Renal cortical epithelial cell (primary cell): ENCODE measurements at regions not wholly inside any gene's neighbourhood (a gene's known extent, or its start where the extent isn't known, plus 50 kb on each side); places are given as distances from the start of the nearest gene placed in this dataset.

Experiments used
- DNase-seq: peaks from one replicate; pipeline ENCODE4 v3.0.0-alpha.2; 2011; ENCODE audit warnings: low read depth

- DNase-seq: no peak
Observed at GRCh38 chr13:106981051-106981450, 413.1 kb upstream of the ARGLU1 start.

- no peak for DNase-seq
Observed at GRCh38 chr13:106967391-106967790, 399.5 kb upstream of the ARGLU1 start.

GRCh38 chr13:106963151-106963550 lies 395.2 kb upstream of the ARGLU1 start:
- no peak for DNase-seq

- no peak for DNase-seq
Observed at GRCh38 chr13:106961651-106962050, 393.7 kb upstream of the ARGLU1 start.

GRCh38 chr13:106961216-106961615 lies 393.3 kb upstream of the ARGLU1 start:
- DNase-seq: peak; percentile 49

GRCh38 chr13:106958621-106959048 lies 390.7 kb upstream of the ARGLU1 start:
- peak; percentile 74 for DNase-seq

- peak; percentile 52 for DNase-seq
Observed at GRCh38 chr13:106942563-106942962, 374.6 kb upstream of the ARGLU1 start.

GRCh38 chr13:106941779-106942178 lies 373.8 kb upstream of the ARGLU1 start:
- no peak for DNase-seq

- no peak for DNase-seq
Observed at GRCh38 chr13:106927421-106927820, 359.5 kb upstream of the ARGLU1 start.

- DNase-seq: no peak
Observed at GRCh38 chr13:106922384-106922783, 354.4 kb upstream of the ARGLU1 start.

GRCh38 chr13:106919638-106920037 lies 351.7 kb upstream of the ARGLU1 start:
- DNase-seq: peak; percentile 50

- peak; percentile 49 for DNase-seq
Observed at GRCh38 chr13:106919133-106919532, 351.2 kb upstream of the ARGLU1 start.

- DNase-seq: no peak
Observed at GRCh38 chr13:106918557-106918860, 350.6 kb upstream of the ARGLU1 start.

GRCh38 chr13:106917673-106918556 lies 350.0 kb upstream of the ARGLU1 start:
- peak; percentile 23 for DNase-seq

- DNase-seq: no peak
Observed at GRCh38 chr13:106917024-106917571, 349.2 kb upstream of the ARGLU1 start.

GRCh38 chr13:106916329-106916976 lies 348.5 kb upstream of the ARGLU1 start:
- no peak for DNase-seq

GRCh38 chr13:106915146-106915545 lies 347.2 kb upstream of the ARGLU1 start:
- DNase-seq: no peak

GRCh38 chr13:106911627-106912026 lies 343.7 kb upstream of the ARGLU1 start:
- no peak for DNase-seq

- DNase-seq: no peak
Observed at GRCh38 chr13:106911020-106911419, 343.1 kb upstream of the ARGLU1 start.

GRCh38 chr13:106906426-106906996 lies 338.6 kb upstream of the ARGLU1 start:
- DNase-seq: no peak

- no peak for DNase-seq
Observed at GRCh38 chr13:106905380-106906162, 337.6 kb upstream of the ARGLU1 start.

GRCh38 chr13:106899442-106899841 lies 331.5 kb upstream of the ARGLU1 start:
- peak; percentile 16 for DNase-seq
